ENCODE measurements at regions not wholly inside any gene's neighbourhood (a gene's known extent, or its start where the extent isn't known, plus 50 kb on each side); places are given as distances from the start of the nearest gene placed in this dataset.

- Mint-ChIP-seq H3K27me3 (ENCODE audit: low read depth) (no peaks in the 10 kb centered on the region), H3K4me3 (no peak overlapping the region), H3K36me3 (ENCODE audit: insufficient read depth in 2 of 2) (peaks cover 0 to 2% of the 10 kb centered on the region in 2 donors), H3K9me3 (peaks cover 2 to 14% of the 10 kb centered on the region in 2 donors), H3K4me1 (ENCODE audit: low read depth) (no peaks in the 10 kb centered on the region), H3K27ac (no peak overlapping the region)
- DNase-seq (no peak), ATAC-seq (replicated peaks in 1 of 2) (no peak)
These were observed 231.3 kb upstream of the TYRP1 start for GRCh38 chr9:12461763-12462460.

- Mint-ChIP-seq H3K9me3 (peaks cover 0 to 11% of the 10 kb centered on the region in 2 donors), H3K27ac (no peak overlapping the region), H3K4me3 (no peak overlapping the region), H3K4me1 (ENCODE audit: low read depth) (no peaks in the 10 kb centered on the region), H3K27me3 (ENCODE audit: low read depth) (no peaks in the 10 kb centered on the region), H3K36me3 (ENCODE audit: insufficient read depth in 2 of 2) (no peaks in the 10 kb centered on the region)
- ATAC-seq (replicated peaks in 1 of 2) (no peak), DNase-seq (no peak)
These were observed 230.3 kb upstream of the TYRP1 start for GRCh38 chr9:12462861-12463260.

GRCh38 chr9:12463641-12464040 lies 229.5 kb upstream of the TYRP1 start:
- DNase-seq (no peak), ATAC-seq (replicated peaks in 1 of 2) (no peak)
- Mint-ChIP-seq H3K9me3 (peaks cover under 1 to 9% of the 10 kb centered on the region in 2 donors), H3K4me3 (no peak overlapping the region), H3K27ac (no peak overlapping the region), H3K27me3 (ENCODE audit: low read depth) (no peaks in the 10 kb centered on the region), H3K36me3 (ENCODE audit: insufficient read depth in 2 of 2) (no peaks in the 10 kb centered on the region), H3K4me1 (ENCODE audit: low read depth) (no peaks in the 10 kb centered on the region)

- Mint-ChIP-seq H3K9me3 (peaks cover 3 to 7% of the 10 kb centered on the region in 2 donors), H3K27ac (no peak overlapping the region), H3K4me3 (no peak overlapping the region), H3K4me1 (ENCODE audit: low read depth) (no peaks in the 10 kb centered on the region), H3K36me3 (ENCODE audit: insufficient read depth in 2 of 2) (no peaks in the 10 kb centered on the region), H3K27me3 (ENCODE audit: low read depth) (no peaks in the 10 kb centered on the region)
- no peak for ATAC-seq (replicated peaks in 1 of 2)
- no peak for DNase-seq
These were observed 228.8 kb upstream of the TYRP1 start for GRCh38 chr9:12464400-12464799.

- Mint-ChIP-seq H3K4me1 (ENCODE audit: low read depth) (no peaks in the 10 kb centered on the region), H3K27me3 (ENCODE audit: low read depth) (no peaks in the 10 kb centered on the region), H3K9me3 (peaks cover 5 to 8% of the 10 kb centered on the region in 2 donors), H3K4me3 (no peak overlapping the region), H3K27ac (no peak overlapping the region), H3K36me3 (ENCODE audit: insufficient read depth in 2 of 2) (no peaks in the 10 kb centered on the region)
- ATAC-seq (replicated peaks in 1 of 2) (no peak), DNase-seq (peak in 1 of 2 donors; percentile 2)
These were observed 228.2 kb upstream of the TYRP1 start for GRCh38 chr9:12464910-12465512.

- Mint-ChIP-seq H3K27ac (no peak overlapping the region), H3K4me3 (no peak overlapping the region), H3K27me3 (ENCODE audit: low read depth) (no peaks in the 10 kb centered on the region), H3K4me1 (ENCODE audit: low read depth) (no peaks in the 10 kb centered on the region), H3K36me3 (ENCODE audit: insufficient read depth in 2 of 2) (no peaks in the 10 kb centered on the region), H3K9me3 (peaks cover 7 to 8% of the 10 kb centered on the region in 2 donors)
- DNase-seq, result no peak
- no peak for ATAC-seq (replicated peaks in 1 of 2)
These were observed 224.1 kb upstream of the TYRP1 start for GRCh38 chr9:12469084-12469483.

- Mint-ChIP-seq H3K27me3 (ENCODE audit: low read depth) (no peaks in the 10 kb centered on the region), H3K36me3 (ENCODE audit: insufficient read depth in 2 of 2) (no peaks in the 10 kb centered on the region), H3K9me3 (peaks cover 11 to 14% of the 10 kb centered on the region in 2 donors), H3K4me3 (no peak overlapping the region), H3K4me1 (ENCODE audit: low read depth) (no peaks in the 10 kb centered on the region), H3K27ac (no peak overlapping the region)
- ATAC-seq (replicated peaks in 1 of 2) (no peak), DNase-seq (no peak)
These were observed 198.8 kb upstream of the TYRP1 start for GRCh38 chr9:12494411-12494810.

GRCh38 chr9:12497790-12498189 lies 195.4 kb upstream of the TYRP1 start:
- Mint-ChIP-seq H3K4me3 (no peak overlapping the region), H3K36me3 (ENCODE audit: insufficient read depth in 2 of 2) (no peaks in the 10 kb centered on the region), H3K27ac (no peak overlapping the region), H3K27me3 (ENCODE audit: low read depth) (no peaks in the 10 kb centered on the region), H3K4me1 (ENCODE audit: low read depth) (no peaks in the 10 kb centered on the region), H3K9me3 (peaks cover 11% of the 10 kb centered on the region in 2 donors)
- DNase-seq, result no peak
- ATAC-seq (replicated peaks in 1 of 2), result no peak

- ATAC-seq (replicated peaks in 1 of 2) (no peak), DNase-seq (no peak)
- Mint-ChIP-seq H3K4me3 (no peak overlapping the region), H3K27ac (no peak overlapping the region), H3K27me3 (ENCODE audit: low read depth) (no peaks in the 10 kb centered on the region), H3K36me3 (ENCODE audit: insufficient read depth in 2 of 2) (no peaks in the 10 kb centered on the region), H3K4me1 (ENCODE audit: low read depth) (no peaks in the 10 kb centered on the region), H3K9me3 (peaks cover 8 to 14% of the 10 kb centered on the region in 2 donors)
These were observed 190.7 kb upstream of the TYRP1 start for GRCh38 chr9:12502520-12502919.

- no peak for DNase-seq
- no peak overlapping the region for H3K4me3 Mint-ChIP-seq
- H3K36me3 Mint-ChIP-seq (ENCODE audit: insufficient read depth in 2 of 2), result no peaks in the 10 kb centered on the region
- peaks cover 6 to 14% of the 10 kb centered on the region in 2 donors for H3K9me3 Mint-ChIP-seq
- ATAC-seq (replicated peaks in 1 of 2), result no peak
- H3K4me1 Mint-ChIP-seq (ENCODE audit: low read depth), result no peaks in the 10 kb centered on the region
- H3K27me3 Mint-ChIP-seq (ENCODE audit: low read depth), result no peaks in the 10 kb centered on the region
- no peak overlapping the region for H3K27ac Mint-ChIP-seq
These were observed 189.5 kb upstream of the TYRP1 start for GRCh38 chr9:12503606-12504122.

- no peaks in the 10 kb centered on the region for H3K36me3 Mint-ChIP-seq (ENCODE audit: insufficient read depth in 2 of 2)
- peaks cover 2 to 15% of the 10 kb centered on the region in 2 donors for H3K9me3 Mint-ChIP-seq
These were observed 182.6 kb upstream of the TYRP1 start for GRCh38 chr9:12510551-12510950.

GRCh38 chr9:12511726-12512125 lies 181.5 kb upstream of the TYRP1 start:
- Mint-ChIP-seq H3K27me3 (ENCODE audit: low read depth) (no peaks in the 10 kb centered on the region), H3K4me1 (ENCODE audit: low read depth) (no peaks in the 10 kb centered on the region), H3K9me3 (peaks cover 0 to 6% of the 10 kb centered on the region in 2 donors), H3K27ac (no peak overlapping the region), H3K4me3 (no peak overlapping the region), H3K36me3 (ENCODE audit: insufficient read depth in 2 of 2) (no peaks in the 10 kb centered on the region)
- no peak for DNase-seq
- ATAC-seq (replicated peaks in 1 of 2), result no peak

More at GRCh38 chr9:12510551-12510950, 182.6 kb upstream of the TYRP1 start:
- Mint-ChIP-seq H3K27ac (no peak overlapping the region), H3K4me1 (ENCODE audit: low read depth) (no peaks in the 10 kb centered on the region), H3K4me3 (no peak overlapping the region), H3K27me3 (ENCODE audit: low read depth) (no peaks in the 10 kb centered on the region)
- ATAC-seq (replicated peaks in 1 of 2), result no peak
- no peak for DNase-seq

- no peaks in the 10 kb centered on the region for H3K27me3 Mint-ChIP-seq (ENCODE audit: low read depth)
- no peaks in the 10 kb centered on the region for H3K4me1 Mint-ChIP-seq (ENCODE audit: low read depth)
- no peak overlapping the region for H3K4me3 Mint-ChIP-seq
- no peaks in the 10 kb centered on the region for H3K36me3 Mint-ChIP-seq (ENCODE audit: insufficient read depth in 2 of 2)
- no peak for ATAC-seq (replicated peaks in 1 of 2)
- no peak for DNase-seq
- H3K27ac Mint-ChIP-seq, result no peak overlapping the region
- peaks cover 3 to 5% of the 10 kb centered on the region in 2 donors for H3K9me3 Mint-ChIP-seq
These were observed 177.2 kb upstream of the TYRP1 start for GRCh38 chr9:12516031-12516430.

Data from activated T-cell treated with anti-CD3 and anti-CD28 coated beads, Interleukin-2, amount 50 U/mL, for 72 hours (primary cell).